SK-N-SH (cell line): ENCODE measurements at regions not wholly inside any gene's neighbourhood (a gene's known extent, or its start where the extent isn't known, plus 50 kb on each side); places are given as distances from the start of the nearest gene placed in this dataset.

Experiments
- CTCF ChIA-PET: fragments of 300-600, 350-600 bp; formaldehyde crosslinking; extraction: SDS; loops from one replicate; lab custom pipeline; 2021; lab: Yijun Ruan, JAX
- POLR2A ChIA-PET: fragments of 350-600 bp; sonication (Branson Sonifier 250); formaldehyde crosslinking; extraction: SDS; loops from one replicate; lab custom pipeline; 2020; ENCODE audit warnings: antibody characterized with exemption, inconsistent platforms; lab: Yijun Ruan, JAX
- DNase-seq: peaks from one replicate; pipeline ENCODE4 v3.0.0; 2012
- H2AFZ ChIP-seq: fragments of 200-600 bp; sonication (generic); 2 replicates; pipeline ENCODE4 v1.8.1; 2016; ENCODE audit warnings: antibody characterized with exemption, mild to moderate bottlenecking, low read depth
- H3F3A ChIP-seq: fragments of 200-600 bp; sonication (generic); replicated peaks from 2 replicates; pipeline ENCODE3; 2016; ENCODE audit warnings: antibody characterized with exemption, mild to moderate bottlenecking; ENCODE audit not compliant: insufficient read depth
- H3K27ac ChIP-seq, 2 experiments: fragments of 200-500 bp in 1 of 2; fragments of 200-600 bp in 1 of 2; sonication (Bioruptor generic) in 1 of 2; sonication (generic), shearing (Covaris generic) in 1 of 2; 2 replicates each; pipeline versions ENCODE4 v1.5.1 to v1.6.1; 2014 to 2016; ENCODE audit warnings: low read depth in 2 of 2, inconsistent platforms in 1 of 2, low read length in 1 of 2, mild to moderate bottlenecking in 1 of 2, mixed read lengths in 1 of 2
- H3K27me3 ChIP-seq: fragments of 200-600 bp; sonication (generic), shearing (Covaris generic); 2 replicates; pipeline ENCODE4 v1.6.1; 2016; ENCODE audit warnings: mixed run types; ENCODE audit not compliant: insufficient read depth
- H3K36me3 ChIP-seq, 2 experiments: fragments of 200-500 bp in 1 of 2; fragments of 200-600 bp in 1 of 2; sonication (Bioruptor generic) in 1 of 2; sonication (generic) in 1 of 2; replicated peaks in 1 of 2; 2 replicates each; pipeline versions ENCODE3 to v1.5.1; 2014 to 2016; ENCODE audit warnings: low read length in 1 of 2, mild to moderate bottlenecking in 1 of 2; ENCODE audit not compliant: insufficient read depth in 2 of 2, control insufficient read depth in 1 of 2
- H3K4me1 ChIP-seq, 2 experiments: fragments of 200-500 bp in 1 of 2; fragments of 200-600 bp in 1 of 2; sonication (Bioruptor generic) in 1 of 2; sonication (generic), shearing (Covaris generic) in 1 of 2; 2 replicates each; pipeline versions ENCODE4 v1.5.1 to v1.6.1; 2014 to 2016; ENCODE audit warnings: low read depth in 1 of 2, low read length in 1 of 2, mixed run types in 1 of 2; ENCODE audit not compliant: insufficient read depth in 2 of 2, control insufficient read depth in 1 of 2
- H3K4me2 ChIP-seq: fragments of 200-600 bp; sonication (generic), shearing (Covaris generic); 2 replicates; pipeline ENCODE4 v1.6.1; 2017; ENCODE audit warnings: mixed run types
- H3K4me3 ChIP-seq, 2 experiments: fragments of 200-500 bp in 1 of 2; fragments of 200-600 bp in 1 of 2; sonication (Bioruptor generic) in 1 of 2; sonication (generic), shearing (Covaris generic) in 1 of 2; 2 replicates each; pipeline versions ENCODE4 v1.5.1 to v1.8.1; 2014 to 2016; ENCODE audit warnings: low read depth in 2 of 2, inconsistent platforms in 1 of 2, low read length in 1 of 2, mild to moderate bottlenecking in 1 of 2, mixed read lengths in 1 of 2, moderate library complexity in 1 of 2
- H3K79me2 ChIP-seq: fragments of 200-600 bp; sonication (generic); 2 replicates; pipeline ENCODE4 v1.8.1; 2017; ENCODE audit warnings: mild to moderate bottlenecking; ENCODE audit not compliant: insufficient read depth
- H3K9ac ChIP-seq: fragments of 200-600 bp; sonication (generic); 2 replicates; pipeline ENCODE4 v1.6.1; 2017; ENCODE audit warnings: mixed run types
- H3K9me2 ChIP-seq: fragments of 200-600 bp; sonication (generic); 2 replicates; pipeline ENCODE4 v1.6.1; 2017; ENCODE audit warnings: mixed run types
- H3K9me3 ChIP-seq: fragments of 200-600 bp; sonication (generic); 2 replicates; pipeline ENCODE4 v1.6.1; 2017; ENCODE audit warnings: mixed run types, mild to moderate bottlenecking, moderate library complexity
- H4K20me1 ChIP-seq: fragments of 200-600 bp; sonication (generic); 2 replicates; pipeline ENCODE4 v1.6.1; 2017; ENCODE audit warnings: mild to moderate bottlenecking, mixed run types; ENCODE audit not compliant: insufficient read depth
- ELF1 ChIP-seq: IDR thresholded peaks from 2 replicates; pipeline ENCODE4 v1.4.0; 2012
- EP300 ChIP-seq, 2 experiments: IDR thresholded peaks; 2 replicates each; pipeline versions ENCODE4 v1.4.0 to v1.6.1; 2012; ENCODE audit warnings: borderline replicate concordance in 1 of 2, low read depth in 1 of 2, low read length in 1 of 2
- EZH2phosphoT487 ChIP-seq: fragments of 200-600 bp; sonication (generic); IDR thresholded peaks from 2 replicates; pipeline ENCODE4 v1.6.1; 2017; ENCODE audit warnings: low read depth, mixed run types, mild to moderate bottlenecking, antibody characterized with exemption, moderate library complexity, borderline replicate concordance
- FOXM1 ChIP-seq: IDR thresholded peaks from 2 replicates; pipeline ENCODE4 v1.4.0; 2012; ENCODE audit warnings: low read depth, mild to moderate bottlenecking
- GABPA ChIP-seq: IDR thresholded peaks from 2 replicates; pipeline ENCODE4 v1.4.0; 2012; ENCODE audit warnings: low read depth, mild to moderate bottlenecking
- JUND ChIP-seq: IDR thresholded peaks from 2 replicates; pipeline ENCODE4 v1.4.0; 2012
- MXI1 ChIP-seq: IDR thresholded peaks from 2 replicates; pipeline ENCODE4 v1.6.1; 2012; ENCODE audit warnings: mild to moderate bottlenecking, low read depth, low read length, improper control_type of control experiment
- NRF1 ChIP-seq: IDR thresholded peaks from 2 replicates; pipeline ENCODE4 v1.6.1; 2012; ENCODE audit warnings: low read depth, mild to moderate bottlenecking, low read length
- POLR2AphosphoS5 ChIP-seq: IDR thresholded peaks from 2 replicates; pipeline ENCODE4 v1.6.1; 2012; ENCODE audit warnings: low read depth, low read length
- RFX5 ChIP-seq: IDR thresholded peaks from 2 replicates; pipeline ENCODE4 v1.6.1; 2012; ENCODE audit warnings: mild to moderate bottlenecking, improper control_type of control experiment, low read length
- RXRA ChIP-seq: IDR thresholded peaks from 2 replicates; pipeline ENCODE4 v1.4.0; 2012; ENCODE audit warnings: low read depth, mild to moderate bottlenecking, borderline replicate concordance
- SMC3 ChIP-seq: IDR thresholded peaks from 2 replicates; pipeline ENCODE4 v1.6.1; 2012; ENCODE audit warnings: low read depth, low read length, improper control_type of control experiment
- YY1 ChIP-seq: IDR thresholded peaks from 2 replicates; pipeline ENCODE4 v1.4.0; 2012; ENCODE audit warnings: low read depth, mild to moderate bottlenecking
- WGBS: methylation state at CpG from one replicate; pipeline ENCODE4 v1.1.6; 2017; ENCODE audit warnings: low lambda C conversion rate; 5-methylcytosine and 5-hydroxymethylcytosine counted together
- TF ChIP-seq, protein P1 (sequence below): fragments of 200-600 bp; sonication (generic); IDR thresholded peaks from 2 replicates; pipeline ENCODE4 v1.6.1; 2017; ENCODE audit warnings: antibody characterized with exemption, mild to moderate bottlenecking, moderate library complexity
- TF ChIP-seq, protein P2 (sequence below): IDR thresholded peaks from 2 replicates; pipeline ENCODE4 v1.4.0; 2012; ENCODE audit warnings: low read depth
- TF ChIP-seq, protein P3 (sequence below): IDR thresholded peaks from 2 replicates; pipeline ENCODE4 v1.4.0; 2012; ENCODE audit warnings: low read depth, borderline replicate concordance
- TF ChIP-seq, protein P4 (sequence below): fragments of 150-350 bp; IDR thresholded peaks from 2 replicates; pipeline ENCODE4 v1.6.1; 2017; ENCODE audit warnings: antibody characterized with exemption, low read length, low read depth, borderline replicate concordance
- TF ChIP-seq, protein P5 (sequence below): IDR thresholded peaks from 2 replicates; pipeline ENCODE4; 2012
- TF ChIP-seq, protein P6 (sequence below): IDR thresholded peaks from 2 replicates; pipeline ENCODE4 v1.6.1; 2012; ENCODE audit warnings: mild to moderate bottlenecking, low read depth, low read length, moderate library complexity

DNA sequence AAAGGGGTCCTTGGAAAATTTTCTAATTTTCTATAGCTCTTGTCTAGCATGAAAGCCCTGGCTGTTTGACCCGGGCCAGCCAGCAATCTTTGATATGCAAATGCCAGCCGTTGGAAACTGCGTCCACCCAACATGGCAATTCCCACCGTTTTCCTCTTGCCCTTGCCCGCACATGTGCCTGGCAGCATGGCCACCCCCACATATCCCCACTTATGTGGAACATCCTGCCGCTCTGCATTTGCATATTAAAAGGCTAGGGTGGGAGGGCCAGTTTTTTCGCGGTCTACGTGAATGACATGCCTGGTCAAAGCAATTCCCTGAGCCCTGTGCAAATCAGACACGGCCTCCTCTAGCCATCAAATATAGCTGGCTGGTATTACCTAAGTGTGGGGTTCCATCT is 110.3 kb upstream of the TDRD3 start:
- TF ChIP-seq FOXM1, result no peak
- TF ChIP-seq NRF1, result no peak
- TF ChIP-seq, protein P1, sequence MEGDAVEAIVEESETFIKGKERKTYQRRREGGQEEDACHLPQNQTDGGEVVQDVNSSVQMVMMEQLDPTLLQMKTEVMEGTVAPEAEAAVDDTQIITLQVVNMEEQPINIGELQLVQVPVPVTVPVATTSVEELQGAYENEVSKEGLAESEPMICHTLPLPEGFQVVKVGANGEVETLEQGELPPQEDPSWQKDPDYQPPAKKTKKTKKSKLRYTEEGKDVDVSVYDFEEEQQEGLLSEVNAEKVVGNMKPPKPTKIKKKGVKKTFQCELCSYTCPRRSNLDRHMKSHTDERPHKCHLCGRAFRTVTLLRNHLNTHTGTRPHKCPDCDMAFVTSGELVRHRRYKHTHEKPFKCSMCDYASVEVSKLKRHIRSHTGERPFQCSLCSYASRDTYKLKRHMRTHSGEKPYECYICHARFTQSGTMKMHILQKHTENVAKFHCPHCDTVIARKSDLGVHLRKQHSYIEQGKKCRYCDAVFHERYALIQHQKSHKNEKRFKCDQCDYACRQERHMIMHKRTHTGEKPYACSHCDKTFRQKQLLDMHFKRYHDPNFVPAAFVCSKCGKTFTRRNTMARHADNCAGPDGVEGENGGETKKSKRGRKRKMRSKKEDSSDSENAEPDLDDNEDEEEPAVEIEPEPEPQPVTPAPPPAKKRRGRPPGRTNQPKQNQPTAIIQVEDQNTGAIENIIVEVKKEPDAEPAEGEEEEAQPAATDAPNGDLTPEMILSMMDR, result no peak
- TF ChIP-seq YY1, result no peak
- TF ChIP-seq JUND, result no peak
- no peak for TF ChIP-seq POLR2AphosphoS5
- TF ChIP-seq EP300 (IDR thresholded peaks at IDR 0.05; ENCODE audit: borderline replicate concordance in 1 of 2, low read depth in 1 of 2, low read length in 1 of 2), result no peak
- no peak for TF ChIP-seq ELF1
- TF ChIP-seq, protein P2, sequence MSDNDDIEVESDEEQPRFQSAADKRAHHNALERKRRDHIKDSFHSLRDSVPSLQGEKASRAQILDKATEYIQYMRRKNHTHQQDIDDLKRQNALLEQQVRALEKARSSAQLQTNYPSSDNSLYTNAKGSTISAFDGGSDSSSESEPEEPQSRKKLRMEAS, result no peak
- TF ChIP-seq, protein P3, sequence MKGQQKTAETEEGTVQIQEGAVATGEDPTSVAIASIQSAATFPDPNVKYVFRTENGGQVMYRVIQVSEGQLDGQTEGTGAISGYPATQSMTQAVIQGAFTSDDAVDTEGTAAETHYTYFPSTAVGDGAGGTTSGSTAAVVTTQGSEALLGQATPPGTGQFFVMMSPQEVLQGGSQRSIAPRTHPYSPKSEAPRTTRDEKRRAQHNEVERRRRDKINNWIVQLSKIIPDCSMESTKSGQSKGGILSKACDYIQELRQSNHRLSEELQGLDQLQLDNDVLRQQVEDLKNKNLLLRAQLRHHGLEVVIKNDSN, result no peak
- TF ChIP-seq, protein P4, sequence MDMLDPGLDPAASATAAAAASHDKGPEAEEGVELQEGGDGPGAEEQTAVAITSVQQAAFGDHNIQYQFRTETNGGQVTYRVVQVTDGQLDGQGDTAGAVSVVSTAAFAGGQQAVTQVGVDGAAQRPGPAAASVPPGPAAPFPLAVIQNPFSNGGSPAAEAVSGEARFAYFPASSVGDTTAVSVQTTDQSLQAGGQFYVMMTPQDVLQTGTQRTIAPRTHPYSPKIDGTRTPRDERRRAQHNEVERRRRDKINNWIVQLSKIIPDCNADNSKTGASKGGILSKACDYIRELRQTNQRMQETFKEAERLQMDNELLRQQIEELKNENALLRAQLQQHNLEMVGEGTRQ, result no peak
- TF ChIP-seq, protein P5, sequence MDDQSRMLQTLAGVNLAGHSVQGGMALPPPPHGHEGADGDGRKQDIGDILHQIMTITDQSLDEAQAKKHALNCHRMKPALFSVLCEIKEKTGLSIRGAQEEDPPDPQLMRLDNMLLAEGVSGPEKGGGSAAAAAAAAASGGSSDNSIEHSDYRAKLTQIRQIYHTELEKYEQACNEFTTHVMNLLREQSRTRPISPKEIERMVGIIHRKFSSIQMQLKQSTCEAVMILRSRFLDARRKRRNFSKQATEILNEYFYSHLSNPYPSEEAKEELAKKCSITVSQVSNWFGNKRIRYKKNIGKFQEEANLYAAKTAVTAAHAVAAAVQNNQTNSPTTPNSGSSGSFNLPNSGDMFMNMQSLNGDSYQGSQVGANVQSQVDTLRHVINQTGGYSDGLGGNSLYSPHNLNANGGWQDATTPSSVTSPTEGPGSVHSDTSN, result no peak
- no peak for TF ChIP-seq RFX5
- TF ChIP-seq GABPA, result no peak
- no peak for TF ChIP-seq EZH2phosphoT487
- no peak for TF ChIP-seq SMC3
- no peak for TF ChIP-seq RXRA
- TF ChIP-seq, protein P6, sequence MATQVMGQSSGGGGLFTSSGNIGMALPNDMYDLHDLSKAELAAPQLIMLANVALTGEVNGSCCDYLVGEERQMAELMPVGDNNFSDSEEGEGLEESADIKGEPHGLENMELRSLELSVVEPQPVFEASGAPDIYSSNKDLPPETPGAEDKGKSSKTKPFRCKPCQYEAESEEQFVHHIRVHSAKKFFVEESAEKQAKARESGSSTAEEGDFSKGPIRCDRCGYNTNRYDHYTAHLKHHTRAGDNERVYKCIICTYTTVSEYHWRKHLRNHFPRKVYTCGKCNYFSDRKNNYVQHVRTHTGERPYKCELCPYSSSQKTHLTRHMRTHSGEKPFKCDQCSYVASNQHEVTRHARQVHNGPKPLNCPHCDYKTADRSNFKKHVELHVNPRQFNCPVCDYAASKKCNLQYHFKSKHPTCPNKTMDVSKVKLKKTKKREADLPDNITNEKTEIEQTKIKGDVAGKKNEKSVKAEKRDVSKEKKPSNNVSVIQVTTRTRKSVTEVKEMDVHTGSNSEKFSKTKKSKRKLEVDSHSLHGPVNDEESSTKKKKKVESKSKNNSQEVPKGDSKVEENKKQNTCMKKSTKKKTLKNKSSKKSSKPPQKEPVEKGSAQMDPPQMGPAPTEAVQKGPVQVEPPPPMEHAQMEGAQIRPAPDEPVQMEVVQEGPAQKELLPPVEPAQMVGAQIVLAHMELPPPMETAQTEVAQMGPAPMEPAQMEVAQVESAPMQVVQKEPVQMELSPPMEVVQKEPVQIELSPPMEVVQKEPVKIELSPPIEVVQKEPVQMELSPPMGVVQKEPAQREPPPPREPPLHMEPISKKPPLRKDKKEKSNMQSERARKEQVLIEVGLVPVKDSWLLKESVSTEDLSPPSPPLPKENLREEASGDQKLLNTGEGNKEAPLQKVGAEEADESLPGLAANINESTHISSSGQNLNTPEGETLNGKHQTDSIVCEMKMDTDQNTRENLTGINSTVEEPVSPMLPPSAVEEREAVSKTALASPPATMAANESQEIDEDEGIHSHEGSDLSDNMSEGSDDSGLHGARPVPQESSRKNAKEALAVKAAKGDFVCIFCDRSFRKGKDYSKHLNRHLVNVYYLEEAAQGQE, result no peak
- TF ChIP-seq MXI1, result no peak
- WGBS, result 73% methylated on average over 10 of the region's 10 CpGs

More for the DNA sequence above, 110.3 kb upstream of the TDRD3 start:
- H3K9ac ChIP-seq, result no peak overlapping the region
- no peaks in the 10 kb centered on the region for H3K9me2 ChIP-seq
- no peak for DNase-seq
- H3K4me1 ChIP-seq, result no peaks in the 10 kb centered on the region
- H2AFZ ChIP-seq, result no peak overlapping the region
- no peaks in the 10 kb centered on the region for H3F3A ChIP-seq
- H3K4me2 ChIP-seq, result no peak overlapping the region
- H3K27ac ChIP-seq, result no peak overlapping the region
- no peaks in the 10 kb centered on the region for H3K36me3 ChIP-seq
- H3K79me2 ChIP-seq, result no peaks in the 10 kb centered on the region
- POLR2A ChIA-PET, result no interaction called here
- no peak overlapping the region for H3K4me3 ChIP-seq
- CTCF ChIA-PET, result no interaction called here
- no peaks in the 10 kb centered on the region for H3K9me3 ChIP-seq
- H3K27me3 ChIP-seq, result no peaks in the 10 kb centered on the region; the same call in 1 of the 2 replicates
- H4K20me1 ChIP-seq, result no peaks in the 10 kb centered on the region
